Upper lobe of left lung (tissue), 6 donors: ENCODE measurements at regions not wholly inside any gene's neighbourhood (a gene's known extent, or its start where the extent isn't known, plus 50 kb on each side); places are given as distances from the start of the nearest gene placed in this dataset.
"Not testable (repeated sequence)": the region's sequence is repeated elsewhere in the genome, so short reads cannot be mapped to it uniquely, and the experiment has no call there.

Source experiments
- ATAC-seq, 2 donors: fragments of 200-7000 bp; cut with Tn5 transposase; one replicate each; pipeline ENCODE4 v1.9.1; 2022; ENCODE audit warnings: mild to moderate bottlenecking in 2 of 2, moderate library complexity in 2 of 2; ENCODE audit not compliant: low FRiP score in 2 of 2
- DNase-seq, 2 donors: peaks; one replicate each; pipeline ENCODE4 v3.0.0-alpha.2; 2019 to 2020
- H3K27ac ChIP-seq, 4 donors: fragments of 200-600 bp; sonication (generic); one replicate each; pipeline ENCODE4 v1.5.1; 2016 to 2019
- H3K27me3 ChIP-seq, 4 donors: fragments of 200-600 bp; sonication (generic); one replicate each; pipeline ENCODE4 v1.5.1; 2017 to 2019
- H3K36me3 ChIP-seq, 4 donors: fragments of 200-600 bp; sonication (generic); one replicate each; pipeline ENCODE4 v1.5.1; 2016 to 2019
- H3K4me1 ChIP-seq, 4 donors: fragments of 200-600 bp; sonication (generic); one replicate each; pipeline ENCODE4 v1.5.1; 2018 to 2019
- H3K4me3 ChIP-seq, 4 donors: fragments of 200-600 bp; sonication (generic); one replicate each; pipeline ENCODE4 v1.5.1; 2017 to 2019; ENCODE audit warnings: mild to moderate bottlenecking in 2 of 4, moderate library complexity in 1 of 4
- H3K9me3 ChIP-seq, 4 donors: fragments of 200-600 bp; sonication (generic); one replicate each; pipeline ENCODE4 v1.5.1; 2018 to 2019
- CTCF ChIP-seq, 6 experiments: fragments of 450-650 bp in 4 of 6; fragments of 200-600 bp in 2 of 6; sonication (generic) in 2 of 6; IDR thresholded peaks; one replicate each; pipeline ENCODE4 v1.5.1; 2016 to 2019; ENCODE audit warnings: antibody characterized with exemption in 6 of 6
- EP300 ChIP-seq, 4 donors: sonication (generic); formaldehyde crosslinking; IDR thresholded peaks; one replicate each; pipeline ENCODE4 v1.5.1; 2017; ENCODE audit warnings: antibody characterized with exemption in 4 of 4, control low read depth in 2 of 4
- POLR2A ChIP-seq, 4 donors: fragments of 450-650 bp; IDR thresholded peaks; one replicate each; pipeline ENCODE4 v1.5.1; 2016 to 2017; ENCODE audit warnings: antibody characterized with exemption in 4 of 4, mild to moderate bottlenecking in 2 of 4
- POLR2AphosphoS5 ChIP-seq, 2 donors: sonication (generic); formaldehyde crosslinking; IDR thresholded peaks; one replicate each; pipeline ENCODE4 v1.5.1; 2017; ENCODE audit warnings: antibody characterized with exemption in 2 of 2
- WGBS, 2 donors: methylation state at CpG; one replicate each; pipeline ENCODE4 v1.1.5; 2017 to 2018; 5-methylcytosine and 5-hydroxymethylcytosine counted together
- donor health status: DM: no; HTN: no; CAD: no; lungs with moderate emphysema.
- donor health status: DM: no; HTN: yes; CAD: no; lungs with severe emphysema.

- Histone ChIP-seq H3K4me1 (no peaks in the 10 kb centered on the region), H3K27ac (no peak overlapping the region), H3K9me3 (no peaks in the 10 kb centered on the region), H3K27me3 (no peaks in the 10 kb centered on the region), H3K36me3 (no peaks in the 10 kb centered on the region), H3K4me3 (no peak overlapping the region)
- ATAC-seq (no peak), DNase-seq (no peak)
- WGBS, 2 donors, result 28 to 31% methylated on average over 2 of the region's 2 CpGs
- no peak for TF ChIP-seq POLR2A (IDR thresholded peaks at IDR 0.05)
- TF ChIP-seq CTCF (IDR thresholded peaks at IDR 0.05), result no peak
- TF ChIP-seq POLR2AphosphoS5 (IDR thresholded peaks at IDR 0.05), result no peak
- no peak for TF ChIP-seq EP300 (IDR thresholded peaks at IDR 0.05)
These were observed 178.2 kb downstream of the RTL9 start for GRCh38 chrX:110536816-110537215.

GRCh38 chrX:110541266-110541665 is 182.6 kb downstream of the RTL9 start:
- Histone ChIP-seq H3K9me3 (no peaks in the 10 kb centered on the region), H3K27ac (no peak overlapping the region), H3K27me3 (no peaks in the 10 kb centered on the region), H3K4me1 (no peaks in the 10 kb centered on the region), H3K36me3 (no peaks in the 10 kb centered on the region), H3K4me3 (no peak overlapping the region)
- no peak for ATAC-seq
- no peak for DNase-seq
- whole genome bisulfite sequencing, 2 donors, result 44 to 73% methylated on average over 1 of the region's 1 CpG
- no peak for TF ChIP-seq POLR2AphosphoS5 (IDR thresholded peaks at IDR 0.05)
- no peak for TF ChIP-seq EP300 (IDR thresholded peaks at IDR 0.05)
- no peak for TF ChIP-seq CTCF (IDR thresholded peaks at IDR 0.05)
- no peak for TF ChIP-seq POLR2A (IDR thresholded peaks at IDR 0.05)

- H3K4me3 ChIP-seq, H3K27me3 ChIP-seq, H3K36me3 ChIP-seq, H3K4me1 ChIP-seq, ATAC-seq, H3K27ac ChIP-seq, H3K9me3 ChIP-seq, DNase-seq: not testable (repeated sequence)
- 80 to 81% methylated on average over 4 of the region's 4 CpGs for WGBS, 2 donors
These were observed 192.2 kb downstream of the RTL9 start for GRCh38 chrX:110550854-110551253.

- DNase-seq (peak in 1 of 2 donors; percentile 22), ATAC-seq (no peak)
- WGBS, 2 donors, result 87 to 92% methylated on average over 3 to 12 of the region's 12 CpGs
- H3K4me1 ChIP-seq, result no peaks in the 10 kb centered on the region
- no peaks in the 10 kb centered on the region for H3K27me3 ChIP-seq
- no peak overlapping the region for H3K27ac ChIP-seq
- peaks cover 0 to 18% (median 0%) of the 10 kb centered on the region in 4 donors for H3K9me3 ChIP-seq
- no peak for TF ChIP-seq POLR2A (IDR thresholded peaks at IDR 0.05)
- H3K4me3 ChIP-seq, result no peak overlapping the region
- no peaks in the 10 kb centered on the region for H3K36me3 ChIP-seq
These were observed 199.2 kb downstream of the RTL9 start for GRCh38 chrX:110557864-110558263.

GRCh38 chrX:110558406-110558805 is 199.8 kb downstream of the RTL9 start:
- H3K36me3 ChIP-seq, result no peaks in the 10 kb centered on the region
- TF ChIP-seq POLR2A (IDR thresholded peaks at IDR 0.05), result no peak
- TF ChIP-seq EP300 (IDR thresholded peaks at IDR 0.05), result no peak
- TF ChIP-seq POLR2AphosphoS5 (IDR thresholded peaks at IDR 0.05), result no peak
- no peak for TF ChIP-seq CTCF (IDR thresholded peaks at IDR 0.05)
- no peak overlapping the region for H3K27ac ChIP-seq
- ATAC-seq, result no peak
- H3K27me3 ChIP-seq, result no peaks in the 10 kb centered on the region
- peaks cover 0 to 18% (median 0%) of the 10 kb centered on the region in 4 donors for H3K9me3 ChIP-seq
- WGBS, 2 donors, result 90 to 100% methylated on average over 5 to 16 of the region's 16 CpGs
- H3K4me1 ChIP-seq, result no peaks in the 10 kb centered on the region
- no peak overlapping the region for H3K4me3 ChIP-seq
- DNase-seq, result peak in 1 of 2 donors; percentile 32

- ATAC-seq (no peak), DNase-seq (no peak)
- Histone ChIP-seq H3K27ac (no peak overlapping the region), H3K9me3 (peaks cover 0 to 24% (median 0%) of the 10 kb centered on the region in 4 donors), H3K4me3 (no peak overlapping the region), H3K4me1 (no peaks in the 10 kb centered on the region), H3K27me3 (no peaks in the 10 kb centered on the region), H3K36me3 (no peaks in the 10 kb centered on the region)
- TF ChIP-seq POLR2AphosphoS5 (IDR thresholded peaks at IDR 0.05), result no peak
- no peak for TF ChIP-seq POLR2A (IDR thresholded peaks at IDR 0.05)
- no peak for TF ChIP-seq CTCF (IDR thresholded peaks at IDR 0.05)
- TF ChIP-seq EP300 (IDR thresholded peaks at IDR 0.05), result no peak
- 75% methylated on average over 2 of the region's 2 CpGs; no CpG with 5 or more reads in 1 of the 2 donors for WGBS, 2 donors
These were observed 202.4 kb downstream of the RTL9 start for GRCh38 chrX:110561034-110561433.
